Lung (tissue), 11 donors: ENCODE measurements at regions not wholly inside any gene's neighbourhood (a gene's known extent, or its start where the extent isn't known, plus 50 kb on each side); places are given as distances from the start of the nearest gene placed in this dataset.
A peak's percentile ranks its signal among the peaks of the same experiment; 100 is the strongest.

Experiments used
- ATAC-seq: fragments of 200-7000 bp; cut with Tn5 transposase; one replicate; pipeline ENCODE4 v1.9.1; 2020; ENCODE audit warnings: moderate number of reproducible peaks; ENCODE audit not compliant: insufficient read depth, low FRiP score
- DNase-seq, 3 donors: peaks; one replicate each; pipeline ENCODE4 v3.0.0-alpha.2; 2013 to 2017
- H3K27ac ChIP-seq, 2 donors: one replicate each; pipeline ENCODE4 v1.5.1; 2013; ENCODE audit warnings: mild to moderate bottlenecking in 2 of 2, moderate library complexity in 2 of 2, control low read depth in 1 of 2, inconsistent platforms in 1 of 2, low read depth in 1 of 2, low read length in 1 of 2
- H3K27me3 ChIP-seq, 3 donors: one replicate each; pipeline ENCODE4 v1.5.1; 2013; ENCODE audit warnings: low read length in 2 of 3; ENCODE audit not compliant: control insufficient read depth in 3 of 3, insufficient read depth in 3 of 3
- H3K36me3 ChIP-seq, 4 donors: one replicate each; pipeline ENCODE4 v1.5.1; 2013; ENCODE audit warnings: low read length in 4 of 4, mild to moderate bottlenecking in 1 of 4, moderate library complexity in 1 of 4; ENCODE audit not compliant: control insufficient read depth in 4 of 4, insufficient read depth in 4 of 4
- H3K4me1 ChIP-seq, 5 donors: one replicate each; pipeline ENCODE4 v1.5.1; 2013; ENCODE audit warnings: low read length in 5 of 5, mild to moderate bottlenecking in 2 of 5, moderate library complexity in 1 of 5; ENCODE audit not compliant: control insufficient read depth in 5 of 5, insufficient read depth in 5 of 5
- H3K4me3 ChIP-seq: one replicate; pipeline ENCODE4 v1.5.1; 2013; ENCODE audit warnings: mild to moderate bottlenecking, control low read depth, moderate library complexity
- H3K9ac ChIP-seq, 2 donors: one replicate each; pipeline ENCODE4 v1.5.1; 2013; ENCODE audit warnings: low read length in 2 of 2, control low read depth in 1 of 2; ENCODE audit not compliant: insufficient read depth in 1 of 2
- H3K9me3 ChIP-seq, 4 donors: one replicate each; pipeline ENCODE4 v1.5.1; 2013; ENCODE audit warnings: low read length in 3 of 4, mild to moderate bottlenecking in 1 of 4, moderate library complexity in 1 of 4; ENCODE audit not compliant: control insufficient read depth in 4 of 4, insufficient read depth in 3 of 4
- WGBS, 2 donors: extraction: QIAGEN DNeasy Blood & Tissue Kit; methylation state at CpG; one replicate each; pipeline ENCODE4 v1.1.7; 2013; 5-methylcytosine and 5-hydroxymethylcytosine counted together
- TF ChIP-seq, protein P1 (sequence below): IDR thresholded peaks from 2 replicates; pipeline ENCODE4 v1.5.1; 2012; ENCODE audit warnings: mild to moderate bottlenecking; ENCODE audit errors: control extremely low read depth, extremely low read depth
- donor health status: control.
- donor health status: control.
- donor health status: Bipolar disorder and iron deficiency.
- donor health status: healthy.
- donor health status: DM: yes; HTN: yes; CAD: no.

DNA sequence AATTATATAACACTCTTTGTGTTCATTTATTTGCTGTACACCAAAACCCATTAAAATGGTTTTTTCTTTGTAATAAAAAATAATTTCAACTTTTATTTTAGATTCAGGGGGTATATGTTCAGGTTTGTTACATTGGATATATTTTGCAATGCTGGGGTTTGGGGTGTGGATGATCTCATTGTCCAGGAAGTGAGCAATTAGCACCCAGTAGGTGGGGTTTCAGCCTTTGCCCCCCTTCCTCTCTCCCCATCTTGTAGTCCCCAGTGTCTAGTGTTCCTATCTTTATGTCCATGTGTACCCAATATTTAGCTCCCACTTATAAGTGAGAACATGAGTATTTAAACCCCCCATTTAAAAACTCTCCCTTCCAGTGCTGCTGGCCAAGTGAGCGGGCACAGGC lies 184.6 kb downstream of the RHOU start:
- Histone ChIP-seq H3K9me3 (no peaks in the 10 kb centered on the region), H3K27ac (no peak overlapping the region), H3K9ac (no peak overlapping the region), H3K4me3 (no peak overlapping the region), H3K36me3 (no peaks in the 10 kb centered on the region), H3K4me1 (peaks cover 0 to 39% (median 18%) of the 10 kb centered on the region in 5 donors), H3K27me3 (no peaks in the 10 kb centered on the region)
- 80 to 97% methylated on average over 1 of the region's 1 CpG for WGBS, 2 donors
- no peak for ATAC-seq
- DNase-seq = no peak
- TF ChIP-seq, protein P1, sequence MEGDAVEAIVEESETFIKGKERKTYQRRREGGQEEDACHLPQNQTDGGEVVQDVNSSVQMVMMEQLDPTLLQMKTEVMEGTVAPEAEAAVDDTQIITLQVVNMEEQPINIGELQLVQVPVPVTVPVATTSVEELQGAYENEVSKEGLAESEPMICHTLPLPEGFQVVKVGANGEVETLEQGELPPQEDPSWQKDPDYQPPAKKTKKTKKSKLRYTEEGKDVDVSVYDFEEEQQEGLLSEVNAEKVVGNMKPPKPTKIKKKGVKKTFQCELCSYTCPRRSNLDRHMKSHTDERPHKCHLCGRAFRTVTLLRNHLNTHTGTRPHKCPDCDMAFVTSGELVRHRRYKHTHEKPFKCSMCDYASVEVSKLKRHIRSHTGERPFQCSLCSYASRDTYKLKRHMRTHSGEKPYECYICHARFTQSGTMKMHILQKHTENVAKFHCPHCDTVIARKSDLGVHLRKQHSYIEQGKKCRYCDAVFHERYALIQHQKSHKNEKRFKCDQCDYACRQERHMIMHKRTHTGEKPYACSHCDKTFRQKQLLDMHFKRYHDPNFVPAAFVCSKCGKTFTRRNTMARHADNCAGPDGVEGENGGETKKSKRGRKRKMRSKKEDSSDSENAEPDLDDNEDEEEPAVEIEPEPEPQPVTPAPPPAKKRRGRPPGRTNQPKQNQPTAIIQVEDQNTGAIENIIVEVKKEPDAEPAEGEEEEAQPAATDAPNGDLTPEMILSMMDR = no peak

DNA sequence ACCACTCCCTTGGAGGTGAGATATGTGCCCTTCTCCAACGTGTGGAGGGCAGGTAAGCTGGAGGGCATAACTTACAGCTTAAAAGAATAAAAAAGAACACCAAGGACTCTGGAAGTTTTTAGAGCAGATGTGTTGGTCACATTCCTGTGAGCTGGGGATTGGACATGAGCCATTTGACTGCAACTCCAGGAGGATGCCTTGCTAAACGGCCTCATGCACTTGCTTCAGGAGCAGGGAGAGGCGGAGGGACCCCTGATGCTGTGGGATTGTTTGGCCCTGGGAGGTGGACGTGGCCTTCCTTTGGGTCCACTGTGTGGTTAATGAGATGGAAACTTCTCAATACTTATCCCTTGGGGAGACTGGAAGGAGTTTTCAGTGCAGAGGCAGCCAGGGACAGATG lies 185.6 kb downstream of the RHOU start:
- ATAC-seq (no peak), DNase-seq (peak; percentile 47 to 67 (median 65))
- TF ChIP-seq, protein P1 = no peak
- Histone ChIP-seq H3K9ac (no peak overlapping the region), H3K9me3 (no peaks in the 10 kb centered on the region), H3K27me3 (no peaks in the 10 kb centered on the region), H3K4me1 (peaks cover 0 to 39% (median 18%) of the 10 kb centered on the region in 5 donors), H3K36me3 (no peaks in the 10 kb centered on the region), H3K27ac (no peak overlapping the region), H3K4me3 (no peak overlapping the region)
- 66 to 72% methylated on average over 4 of the region's 4 CpGs for WGBS, 2 donors

- TF ChIP-seq, protein P1 = no peak
- Histone ChIP-seq H3K4me1 (peaks cover 0 to 39% (median 18%) of the 10 kb centered on the region in 5 donors), H3K27me3 (no peaks in the 10 kb centered on the region), H3K36me3 (no peaks in the 10 kb centered on the region), H3K27ac (peak overlapping the region in 1 of 2 donors; percentile 32), H3K9me3 (no peaks in the 10 kb centered on the region), H3K4me3 (no peak overlapping the region), H3K9ac (no peak overlapping the region)
- ATAC-seq = peak; percentile 73
- DNase-seq = peak in 2 of 3 donors; percentile 16 to 54
- 39 to 57% methylated on average over 7 of the region's 7 CpGs for WGBS, 2 donors
Measured at GRCh38 chr1:228921481-228921880, 186.2 kb downstream of the RHOU start.

- Histone ChIP-seq H3K4me1 (peaks cover 0 to 35% (median 23%) of the 10 kb centered on the region in 5 donors), H3K9ac (no peak overlapping the region), H3K27ac (no peak overlapping the region), H3K27me3 (no peaks in the 10 kb centered on the region), H3K4me3 (no peak overlapping the region), H3K9me3 (no peaks in the 10 kb centered on the region), H3K36me3 (no peaks in the 10 kb centered on the region)
- TF ChIP-seq, protein P1 = no peak
- WGBS, 2 donors = 90 to 96% methylated on average over 5 of the region's 5 CpGs
- peak in 1 of 3 donors; percentile 2 for DNase-seq
- ATAC-seq = no peak
Measured at GRCh38 chr1:228922722-228923376, 187.6 kb downstream of the RHOU start.
